Neural cell (in vitro differentiated cells): ENCODE measurements at regions not wholly inside any gene's neighbourhood (a gene's known extent, or its start where the extent isn't known, plus 50 kb on each side); places are given as distances from the start of the nearest gene placed in this dataset.

ENCODE experiments used
- H2AFZ ChIP-seq: fragments of 200-600, 300-800 bp; sonication (generic), shearing (Covaris generic); 2 replicates; pipeline ENCODE4 v1.6.0; 2014; ENCODE audit warnings: low read depth, mild to moderate bottlenecking, antibody characterized with exemption, low read length, moderate library complexity
- H3F3A ChIP-seq: fragments of 200-600 bp; shearing (Covaris generic); 2 replicates; pipeline ENCODE4 v1.6.1; 2016; ENCODE audit warnings: mild to moderate bottlenecking, moderate library complexity, mixed read lengths, antibody characterized with exemption, low read length; ENCODE audit not compliant: insufficient read depth, poor library complexity, severe bottlenecking
- H3K27ac ChIP-seq: fragments of 200-600, 300-800 bp; sonication (generic), shearing (Covaris generic); 2 replicates; pipeline ENCODE4 v1.5.1; 2014; ENCODE audit warnings: mild to moderate bottlenecking, low read length, moderate library complexity
- H3K27me3 ChIP-seq: fragments of 300-800, 200-600 bp; sonication (generic), shearing (Covaris generic); 2 replicates; pipeline ENCODE4 v1.6.0; 2014; ENCODE audit warnings: mild to moderate bottlenecking, low read depth, low read length, moderate library complexity; ENCODE audit not compliant: insufficient read depth
- H3K36me3 ChIP-seq: fragments of 300-800, 200-600 bp; sonication (generic), shearing (Covaris generic); 2 replicates; pipeline ENCODE4 v1.5.1; 2014; ENCODE audit warnings: mild to moderate bottlenecking, antibody characterized with exemption, low read length, moderate library complexity; ENCODE audit not compliant: insufficient read depth
- H3K4me2 ChIP-seq: fragments of 300-800, 200-600 bp; sonication (generic), shearing (Covaris generic); 2 replicates; pipeline ENCODE4 v1.6.0; 2014; ENCODE audit warnings: mild to moderate bottlenecking, low read length
- H3K4me3 ChIP-seq: fragments of 300-800, 200-600 bp; sonication (generic), shearing (Covaris generic); 2 replicates; pipeline ENCODE4 v1.5.1; 2014; ENCODE audit warnings: mild to moderate bottlenecking, low read length, moderate library complexity
- H3K79me2 ChIP-seq: fragments of 200-600 bp; shearing (Covaris generic); replicated peaks from 2 replicates; pipeline ENCODE4 v1.6.0; 2014; ENCODE audit warnings: mild to moderate bottlenecking, low read length, moderate library complexity; ENCODE audit not compliant: insufficient read depth
- H3K9ac ChIP-seq: fragments of 300-800, 200-600 bp; sonication (generic), shearing (Covaris generic); 2 replicates; pipeline ENCODE4 v1.6.1; 2016; ENCODE audit warnings: mild to moderate bottlenecking, low read length, mixed read lengths
- H3K9me2 ChIP-seq: fragments of 200-600 bp; shearing (Covaris generic); 2 replicates; pipeline ENCODE4 v1.6.1; 2016; ENCODE audit warnings: mild to moderate bottlenecking, low read length, mixed read lengths; ENCODE audit not compliant: insufficient read depth
- H3K9me3 ChIP-seq: fragments of 200-600, 300-800 bp; sonication (generic), shearing (Covaris generic); 2 replicates; pipeline ENCODE4 v1.6.1; 2016; ENCODE audit warnings: mild to moderate bottlenecking, mixed run types, low read length, moderate library complexity, mixed read lengths
- H4K20me1 ChIP-seq: fragments of 200-600 bp; shearing (Covaris generic); 2 replicates; pipeline ENCODE4 v1.6.1; 2016; ENCODE audit warnings: mild to moderate bottlenecking, mixed run types; ENCODE audit not compliant: insufficient read depth
- EP300 ChIP-seq: fragments of 450-650 bp; conservative IDR thresholded peaks from 2 replicates; pipeline ENCODE4 v1.6.1; 2014; ENCODE audit warnings: antibody characterized with exemption, mild to moderate bottlenecking, moderate library complexity; ENCODE audit not compliant: poor library complexity, severe bottlenecking
- EZH2 ChIP-seq: fragments of 200-600, 300-800 bp; shearing (Covaris generic), sonication (generic); IDR thresholded peaks from 2 replicates; pipeline ENCODE4 v1.6.1; 2014; ENCODE audit warnings: antibody characterized with exemption, low read length, borderline replicate concordance, mild to moderate bottlenecking; ENCODE audit not compliant: insufficient read depth, poor library complexity, severe bottlenecking
- MXI1 ChIP-seq: fragments of 450-650 bp; conservative IDR thresholded peaks from 2 replicates; pipeline ENCODE4 v1.6.1; 2014; ENCODE audit warnings: antibody characterized with exemption, mild to moderate bottlenecking; ENCODE audit not compliant: poor library complexity, severe bottlenecking
- POLR2AphosphoS5 ChIP-seq: IDR thresholded peaks from 2 replicates; pipeline ENCODE4 v1.6.1; 2012
- RAD21 ChIP-seq: fragments of 450-650 bp; conservative IDR thresholded peaks from 2 replicates; pipeline ENCODE4 v1.6.1; 2014; ENCODE audit warnings: antibody characterized with exemption, mild to moderate bottlenecking, moderate library complexity
- SMC3 ChIP-seq: fragments of 450-650 bp; conservative IDR thresholded peaks from 2 replicates; pipeline ENCODE4 v1.6.1; 2014; ENCODE audit warnings: antibody characterized with exemption, mild to moderate bottlenecking, moderate library complexity; ENCODE audit not compliant: poor library complexity
- TAF1 ChIP-seq: IDR thresholded peaks from 2 replicates; pipeline ENCODE4 v1.6.1; 2012; ENCODE audit warnings: low read depth
- TF ChIP-seq, protein P1 (sequence below): IDR thresholded peaks from 2 replicates; pipeline ENCODE4 v1.6.1; 2012; ENCODE audit warnings: borderline replicate concordance
- TF ChIP-seq, protein P2 (sequence below): fragments of 450-650 bp; IDR thresholded peaks from 2 replicates; pipeline ENCODE4 v1.5.1; 2014; ENCODE audit warnings: antibody characterized with exemption, mild to moderate bottlenecking, moderate library complexity; ENCODE audit not compliant: poor library complexity, severe bottlenecking

GRCh38 chr1:57800376-57800775 is 376.5 kb upstream of the DAB1 start:
- Histone ChIP-seq H3K27ac (no peak overlapping the region), H3K9ac (no peak overlapping the region), H4K20me1 (no peaks in the 10 kb centered on the region), H3K36me3 (no peaks in the 10 kb centered on the region), H3K9me2 (no peaks in the 10 kb centered on the region), H3K4me3 (no peak overlapping the region), H3K79me2 (no peaks in the 10 kb centered on the region), H3K9me3 (no peaks in the 10 kb centered on the region), H2AFZ (no peak overlapping the region), H3K27me3 (no peaks in the 10 kb centered on the region), H3F3A (no peaks in the 10 kb centered on the region), H3K4me2 (no peak overlapping the region)
- no peak for TF ChIP-seq MXI1
- TF ChIP-seq EZH2 = no peak
- TF ChIP-seq POLR2AphosphoS5 = no peak
- no peak for TF ChIP-seq SMC3
- TF ChIP-seq RAD21 = no peak
- no peak for TF ChIP-seq EP300
- TF ChIP-seq, protein P1, sequence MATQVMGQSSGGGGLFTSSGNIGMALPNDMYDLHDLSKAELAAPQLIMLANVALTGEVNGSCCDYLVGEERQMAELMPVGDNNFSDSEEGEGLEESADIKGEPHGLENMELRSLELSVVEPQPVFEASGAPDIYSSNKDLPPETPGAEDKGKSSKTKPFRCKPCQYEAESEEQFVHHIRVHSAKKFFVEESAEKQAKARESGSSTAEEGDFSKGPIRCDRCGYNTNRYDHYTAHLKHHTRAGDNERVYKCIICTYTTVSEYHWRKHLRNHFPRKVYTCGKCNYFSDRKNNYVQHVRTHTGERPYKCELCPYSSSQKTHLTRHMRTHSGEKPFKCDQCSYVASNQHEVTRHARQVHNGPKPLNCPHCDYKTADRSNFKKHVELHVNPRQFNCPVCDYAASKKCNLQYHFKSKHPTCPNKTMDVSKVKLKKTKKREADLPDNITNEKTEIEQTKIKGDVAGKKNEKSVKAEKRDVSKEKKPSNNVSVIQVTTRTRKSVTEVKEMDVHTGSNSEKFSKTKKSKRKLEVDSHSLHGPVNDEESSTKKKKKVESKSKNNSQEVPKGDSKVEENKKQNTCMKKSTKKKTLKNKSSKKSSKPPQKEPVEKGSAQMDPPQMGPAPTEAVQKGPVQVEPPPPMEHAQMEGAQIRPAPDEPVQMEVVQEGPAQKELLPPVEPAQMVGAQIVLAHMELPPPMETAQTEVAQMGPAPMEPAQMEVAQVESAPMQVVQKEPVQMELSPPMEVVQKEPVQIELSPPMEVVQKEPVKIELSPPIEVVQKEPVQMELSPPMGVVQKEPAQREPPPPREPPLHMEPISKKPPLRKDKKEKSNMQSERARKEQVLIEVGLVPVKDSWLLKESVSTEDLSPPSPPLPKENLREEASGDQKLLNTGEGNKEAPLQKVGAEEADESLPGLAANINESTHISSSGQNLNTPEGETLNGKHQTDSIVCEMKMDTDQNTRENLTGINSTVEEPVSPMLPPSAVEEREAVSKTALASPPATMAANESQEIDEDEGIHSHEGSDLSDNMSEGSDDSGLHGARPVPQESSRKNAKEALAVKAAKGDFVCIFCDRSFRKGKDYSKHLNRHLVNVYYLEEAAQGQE = no peak
- no peak for TF ChIP-seq TAF1
- TF ChIP-seq, protein P2, sequence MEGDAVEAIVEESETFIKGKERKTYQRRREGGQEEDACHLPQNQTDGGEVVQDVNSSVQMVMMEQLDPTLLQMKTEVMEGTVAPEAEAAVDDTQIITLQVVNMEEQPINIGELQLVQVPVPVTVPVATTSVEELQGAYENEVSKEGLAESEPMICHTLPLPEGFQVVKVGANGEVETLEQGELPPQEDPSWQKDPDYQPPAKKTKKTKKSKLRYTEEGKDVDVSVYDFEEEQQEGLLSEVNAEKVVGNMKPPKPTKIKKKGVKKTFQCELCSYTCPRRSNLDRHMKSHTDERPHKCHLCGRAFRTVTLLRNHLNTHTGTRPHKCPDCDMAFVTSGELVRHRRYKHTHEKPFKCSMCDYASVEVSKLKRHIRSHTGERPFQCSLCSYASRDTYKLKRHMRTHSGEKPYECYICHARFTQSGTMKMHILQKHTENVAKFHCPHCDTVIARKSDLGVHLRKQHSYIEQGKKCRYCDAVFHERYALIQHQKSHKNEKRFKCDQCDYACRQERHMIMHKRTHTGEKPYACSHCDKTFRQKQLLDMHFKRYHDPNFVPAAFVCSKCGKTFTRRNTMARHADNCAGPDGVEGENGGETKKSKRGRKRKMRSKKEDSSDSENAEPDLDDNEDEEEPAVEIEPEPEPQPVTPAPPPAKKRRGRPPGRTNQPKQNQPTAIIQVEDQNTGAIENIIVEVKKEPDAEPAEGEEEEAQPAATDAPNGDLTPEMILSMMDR = no peak

GRCh38 chr1:57799490-57800115 is 375.7 kb upstream of the DAB1 start:
- no peaks in the 10 kb centered on the region for H3K27me3 ChIP-seq
- no peak overlapping the region for H2AFZ ChIP-seq
- no peaks in the 10 kb centered on the region for H3K36me3 ChIP-seq
- no peaks in the 10 kb centered on the region for H3K79me2 ChIP-seq
- no peak overlapping the region for H3K4me3 ChIP-seq
- no peaks in the 10 kb centered on the region for H3F3A ChIP-seq
- H3K9me2 ChIP-seq = no peaks in the 10 kb centered on the region
- TF ChIP-seq EZH2 (no peak), EP300 (no peak), MXI1 (no peak), SMC3 (no peak), TAF1 (no peak), RAD21 (no peak)
- TF ChIP-seq, protein P2 = no peak
- TF ChIP-seq, protein P1 = no peak
- no peak overlapping the region for H3K9ac ChIP-seq
- no peak overlapping the region for H3K27ac ChIP-seq
- no peaks in the 10 kb centered on the region for H3K9me3 ChIP-seq
- no peaks in the 10 kb centered on the region for H4K20me1 ChIP-seq
- H3K4me2 ChIP-seq = no peak overlapping the region
